Ishikawa (cell line): ENCODE measurements at regions not wholly inside any gene's neighbourhood (a gene's known extent, or its start where the extent isn't known, plus 50 kb on each side); places are given as distances from the start of the nearest gene placed in this dataset.

Experiments
- CEBPB ChIP-seq: IDR thresholded peaks from 2 replicates; pipeline ENCODE4 v1.6.1; 2012
- CREB1 ChIP-seq: IDR thresholded peaks from 2 replicates; pipeline ENCODE4 v1.6.1; 2012; ENCODE audit warnings: low read depth
- EGR1 ChIP-seq: IDR thresholded peaks from 2 replicates; pipeline ENCODE4 v1.6.1; 2012
- EP300 ChIP-seq: IDR thresholded peaks from 2 replicates; pipeline ENCODE4 v1.6.1; 2012; ENCODE audit warnings: borderline replicate concordance
- FOXM1 ChIP-seq: IDR thresholded peaks from 2 replicates; pipeline ENCODE4 v1.6.1; 2012; ENCODE audit warnings: low read depth, borderline replicate concordance
- MAX ChIP-seq: IDR thresholded peaks from 2 replicates; pipeline ENCODE4 v1.6.1; 2012
- RAD21 ChIP-seq: IDR thresholded peaks from 2 replicates; pipeline ENCODE4 v1.6.1; 2012; ENCODE audit warnings: low read depth
- TAF1 ChIP-seq: IDR thresholded peaks from 2 replicates; pipeline ENCODE4 v1.6.1; 2012; ENCODE audit warnings: low read depth, mild to moderate bottlenecking
- TCF12 ChIP-seq: IDR thresholded peaks from 2 replicates; pipeline ENCODE4 v1.6.1; 2012; ENCODE audit warnings: low read depth
- YY1 ChIP-seq: IDR thresholded peaks from 2 replicates; pipeline ENCODE4 v1.6.1; 2012; ENCODE audit warnings: low read depth
- ZBTB7A ChIP-seq: IDR thresholded peaks from 2 replicates; pipeline ENCODE4 v1.6.1; 2012; ENCODE audit warnings: low read depth
- TF ChIP-seq, protein P1 (sequence below): IDR thresholded peaks from 2 replicates; pipeline ENCODE4 v1.6.1; 2012; ENCODE audit warnings: low read depth, mild to moderate bottlenecking

DNA sequence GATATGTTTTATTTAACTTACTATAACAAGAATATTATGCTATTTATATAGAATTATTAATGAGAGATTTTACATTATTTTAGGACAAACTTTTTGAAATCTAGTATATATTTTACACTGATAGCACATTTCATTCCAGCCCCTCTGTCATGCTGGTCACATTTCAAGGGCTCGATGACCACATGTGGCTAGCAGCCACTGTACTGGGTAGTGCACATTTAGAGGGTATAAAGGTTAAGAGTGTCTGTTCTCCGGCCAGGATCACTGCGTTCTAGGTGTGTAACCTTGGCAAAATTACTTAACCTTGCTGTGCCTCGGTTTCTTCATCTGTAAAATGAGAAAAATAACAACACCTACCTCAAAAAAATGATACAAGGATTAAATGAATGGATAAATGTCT is 87.2 kb upstream of the TNP1 start:
- TF ChIP-seq TAF1 (no peak), CEBPB (no peak), ZBTB7A (no peak), RAD21 (no peak), EGR1 (no peak), MAX (no peak), EP300 (no peak), TCF12 (no peak), CREB1 (no peak), FOXM1 (no peak), YY1 (no peak)
- TF ChIP-seq, protein P1, sequence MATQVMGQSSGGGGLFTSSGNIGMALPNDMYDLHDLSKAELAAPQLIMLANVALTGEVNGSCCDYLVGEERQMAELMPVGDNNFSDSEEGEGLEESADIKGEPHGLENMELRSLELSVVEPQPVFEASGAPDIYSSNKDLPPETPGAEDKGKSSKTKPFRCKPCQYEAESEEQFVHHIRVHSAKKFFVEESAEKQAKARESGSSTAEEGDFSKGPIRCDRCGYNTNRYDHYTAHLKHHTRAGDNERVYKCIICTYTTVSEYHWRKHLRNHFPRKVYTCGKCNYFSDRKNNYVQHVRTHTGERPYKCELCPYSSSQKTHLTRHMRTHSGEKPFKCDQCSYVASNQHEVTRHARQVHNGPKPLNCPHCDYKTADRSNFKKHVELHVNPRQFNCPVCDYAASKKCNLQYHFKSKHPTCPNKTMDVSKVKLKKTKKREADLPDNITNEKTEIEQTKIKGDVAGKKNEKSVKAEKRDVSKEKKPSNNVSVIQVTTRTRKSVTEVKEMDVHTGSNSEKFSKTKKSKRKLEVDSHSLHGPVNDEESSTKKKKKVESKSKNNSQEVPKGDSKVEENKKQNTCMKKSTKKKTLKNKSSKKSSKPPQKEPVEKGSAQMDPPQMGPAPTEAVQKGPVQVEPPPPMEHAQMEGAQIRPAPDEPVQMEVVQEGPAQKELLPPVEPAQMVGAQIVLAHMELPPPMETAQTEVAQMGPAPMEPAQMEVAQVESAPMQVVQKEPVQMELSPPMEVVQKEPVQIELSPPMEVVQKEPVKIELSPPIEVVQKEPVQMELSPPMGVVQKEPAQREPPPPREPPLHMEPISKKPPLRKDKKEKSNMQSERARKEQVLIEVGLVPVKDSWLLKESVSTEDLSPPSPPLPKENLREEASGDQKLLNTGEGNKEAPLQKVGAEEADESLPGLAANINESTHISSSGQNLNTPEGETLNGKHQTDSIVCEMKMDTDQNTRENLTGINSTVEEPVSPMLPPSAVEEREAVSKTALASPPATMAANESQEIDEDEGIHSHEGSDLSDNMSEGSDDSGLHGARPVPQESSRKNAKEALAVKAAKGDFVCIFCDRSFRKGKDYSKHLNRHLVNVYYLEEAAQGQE, result no peak
